Ishikawa (cell line): ENCODE measurements at regions not wholly inside any gene's neighbourhood (a gene's known extent, or its start where the extent isn't known, plus 50 kb on each side); places are given as distances from the start of the nearest gene placed in this dataset.

Experiments used
- CEBPB ChIP-seq: IDR thresholded peaks from 2 replicates; pipeline ENCODE4 v1.6.1; 2012
- EP300 ChIP-seq: IDR thresholded peaks from 2 replicates; pipeline ENCODE4 v1.6.1; 2012; ENCODE audit warnings: borderline replicate concordance
- FOXM1 ChIP-seq: IDR thresholded peaks from 2 replicates; pipeline ENCODE4 v1.6.1; 2012; ENCODE audit warnings: low read depth, borderline replicate concordance
- MAX ChIP-seq: IDR thresholded peaks from 2 replicates; pipeline ENCODE4 v1.6.1; 2012
- TEAD4 ChIP-seq: IDR thresholded peaks from 2 replicates; pipeline ENCODE4 v1.6.1; 2012
- YY1 ChIP-seq: IDR thresholded peaks from 2 replicates; pipeline ENCODE4 v1.6.1; 2012; ENCODE audit warnings: low read depth

GRCh38 chr2:212609479-212609878, 70.9 kb upstream of the ERBB4 start:
- TF ChIP-seq EP300 (no peak), MAX (no peak), FOXM1 (no peak), TEAD4 (no peak), CEBPB (no peak), YY1 (no peak)
